ENCODE measurements at regions not wholly inside any gene's neighbourhood (a gene's known extent, or its start where the extent isn't known, plus 50 kb on each side); places are given as distances from the start of the nearest gene placed in this dataset.

DNA sequence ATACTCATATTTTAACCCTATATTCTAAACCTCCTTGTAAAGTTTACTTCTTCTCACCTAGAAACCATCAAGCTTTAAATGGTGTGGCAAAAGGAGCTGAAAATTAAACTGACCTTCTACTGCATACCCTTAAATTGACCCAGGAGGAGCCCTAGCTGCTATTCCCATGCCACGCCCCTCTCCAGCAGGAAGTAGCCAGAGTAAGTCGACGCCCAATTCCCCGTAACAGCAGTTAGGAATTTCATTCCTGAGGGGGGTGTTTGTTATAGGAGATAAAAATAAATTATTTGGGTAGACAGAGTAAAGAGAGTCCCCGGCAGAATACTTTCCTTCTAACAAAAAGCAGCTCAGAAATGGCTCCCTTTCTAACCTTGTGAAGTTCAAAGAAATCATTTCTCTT is 111.8 kb upstream of the FAM174A start:
- Histone ChIP-seq H3K36me3 (ENCODE audit: control insufficient read depth in 1 of 2, insufficient read depth in 2 of 2, low read length in 2 of 2) (no peaks in the 10 kb centered on the region), H2AFZ (ENCODE audit: low read depth, low read length, poor library complexity, severe bottlenecking) (no peak overlapping the region), H3K4me2 (ENCODE audit: low read length) (peak overlapping the region; percentile 41), H3K9me2 (ENCODE audit: insufficient read depth) (no peaks in the 10 kb centered on the region), H3K27ac (ENCODE audit: low read depth, low read length) (no peak overlapping the region), H4K20me1 (ENCODE audit: insufficient read depth) (no peaks in the 10 kb centered on the region), H3K79me2 (ENCODE audit: insufficient read depth, low read length) (no peaks in the 10 kb centered on the region), H3K4me1 (ENCODE audit: control insufficient read depth in 1 of 2, insufficient read depth in 2 of 2, low read length in 2 of 2) (peaks cover 6 to 11% of the 10 kb centered on the region in 2 experiments; a peak in 3 of 4 replicates), H3K9ac (ENCODE audit: low read length) (no peak overlapping the region), H3K27me3 (ENCODE audit: insufficient read depth, low read length) (no peaks in the 10 kb centered on the region), H3K9me3 (ENCODE audit: control insufficient read depth in 1 of 2, insufficient read depth in 1 of 2, low read depth in 1 of 2, low read length in 2 of 2) (no peaks in the 10 kb centered on the region), H3K4me3 (replicated peaks in 1 of 2; ENCODE audit: low read depth in 1 of 2, low read length in 2 of 2) (no peak overlapping the region)
- ChIA-PET POLR2A (no interaction called here), RAD21 (ENCODE audit: low non-redundant PET in 1 of 2, low total read pairs in 2 of 2, uncharacterized antibody in 2 of 2, unreplicated experiment in 2 of 2) (no interaction called here), CTCF (interaction anchor here (1.5 kb wide), 1 partner anchor 17 kb away, joined by 4 read pairs; no protein-coding TSS in a partner anchor)
- no peak for DNase-seq (ENCODE audit: low read depth, low spot score)
- TF ChIP-seq, protein P1, sequence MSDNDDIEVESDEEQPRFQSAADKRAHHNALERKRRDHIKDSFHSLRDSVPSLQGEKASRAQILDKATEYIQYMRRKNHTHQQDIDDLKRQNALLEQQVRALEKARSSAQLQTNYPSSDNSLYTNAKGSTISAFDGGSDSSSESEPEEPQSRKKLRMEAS (IDR thresholded peaks at IDR 0.05): no peak
- TF ChIP-seq, protein P2, sequence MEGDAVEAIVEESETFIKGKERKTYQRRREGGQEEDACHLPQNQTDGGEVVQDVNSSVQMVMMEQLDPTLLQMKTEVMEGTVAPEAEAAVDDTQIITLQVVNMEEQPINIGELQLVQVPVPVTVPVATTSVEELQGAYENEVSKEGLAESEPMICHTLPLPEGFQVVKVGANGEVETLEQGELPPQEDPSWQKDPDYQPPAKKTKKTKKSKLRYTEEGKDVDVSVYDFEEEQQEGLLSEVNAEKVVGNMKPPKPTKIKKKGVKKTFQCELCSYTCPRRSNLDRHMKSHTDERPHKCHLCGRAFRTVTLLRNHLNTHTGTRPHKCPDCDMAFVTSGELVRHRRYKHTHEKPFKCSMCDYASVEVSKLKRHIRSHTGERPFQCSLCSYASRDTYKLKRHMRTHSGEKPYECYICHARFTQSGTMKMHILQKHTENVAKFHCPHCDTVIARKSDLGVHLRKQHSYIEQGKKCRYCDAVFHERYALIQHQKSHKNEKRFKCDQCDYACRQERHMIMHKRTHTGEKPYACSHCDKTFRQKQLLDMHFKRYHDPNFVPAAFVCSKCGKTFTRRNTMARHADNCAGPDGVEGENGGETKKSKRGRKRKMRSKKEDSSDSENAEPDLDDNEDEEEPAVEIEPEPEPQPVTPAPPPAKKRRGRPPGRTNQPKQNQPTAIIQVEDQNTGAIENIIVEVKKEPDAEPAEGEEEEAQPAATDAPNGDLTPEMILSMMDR (IDR thresholded peaks at IDR 0.05 in 2 of 3, conservative IDR thresholded peaks at IDR 0.05 in 1 of 3; ENCODE audit: borderline replicate concordance in 1 of 3, insufficient read depth in 1 of 3, low read depth in 2 of 3, low read length in 2 of 3): no peak
- TF ChIP-seq EZH2 (IDR thresholded peaks at IDR 0.05) (no peak), POLR2A (IDR thresholded peaks at IDR 0.05; ENCODE audit: borderline replicate concordance, extremely low read depth, insufficient read depth, insufficient read length) (no peak), SRF (IDR thresholded peaks at IDR 0.05; ENCODE audit: low read depth) (no peak), ELF1 (IDR thresholded peaks at IDR 0.05; ENCODE audit: borderline replicate concordance, low read depth) (no peak), TCF7L2 (IDR thresholded peaks at IDR 0.05; ENCODE audit: borderline replicate concordance, extremely low read depth, insufficient read depth, insufficient read length) (no peak), SIN3A (IDR thresholded peaks at IDR 0.05; ENCODE audit: low read depth) (no peak), EGR1 (IDR thresholded peaks at IDR 0.05; ENCODE audit: low read depth) (no peak), FOSL1 (IDR thresholded peaks at IDR 0.05; ENCODE audit: low read depth) (no peak)
- TF ChIP-seq, protein P3, sequence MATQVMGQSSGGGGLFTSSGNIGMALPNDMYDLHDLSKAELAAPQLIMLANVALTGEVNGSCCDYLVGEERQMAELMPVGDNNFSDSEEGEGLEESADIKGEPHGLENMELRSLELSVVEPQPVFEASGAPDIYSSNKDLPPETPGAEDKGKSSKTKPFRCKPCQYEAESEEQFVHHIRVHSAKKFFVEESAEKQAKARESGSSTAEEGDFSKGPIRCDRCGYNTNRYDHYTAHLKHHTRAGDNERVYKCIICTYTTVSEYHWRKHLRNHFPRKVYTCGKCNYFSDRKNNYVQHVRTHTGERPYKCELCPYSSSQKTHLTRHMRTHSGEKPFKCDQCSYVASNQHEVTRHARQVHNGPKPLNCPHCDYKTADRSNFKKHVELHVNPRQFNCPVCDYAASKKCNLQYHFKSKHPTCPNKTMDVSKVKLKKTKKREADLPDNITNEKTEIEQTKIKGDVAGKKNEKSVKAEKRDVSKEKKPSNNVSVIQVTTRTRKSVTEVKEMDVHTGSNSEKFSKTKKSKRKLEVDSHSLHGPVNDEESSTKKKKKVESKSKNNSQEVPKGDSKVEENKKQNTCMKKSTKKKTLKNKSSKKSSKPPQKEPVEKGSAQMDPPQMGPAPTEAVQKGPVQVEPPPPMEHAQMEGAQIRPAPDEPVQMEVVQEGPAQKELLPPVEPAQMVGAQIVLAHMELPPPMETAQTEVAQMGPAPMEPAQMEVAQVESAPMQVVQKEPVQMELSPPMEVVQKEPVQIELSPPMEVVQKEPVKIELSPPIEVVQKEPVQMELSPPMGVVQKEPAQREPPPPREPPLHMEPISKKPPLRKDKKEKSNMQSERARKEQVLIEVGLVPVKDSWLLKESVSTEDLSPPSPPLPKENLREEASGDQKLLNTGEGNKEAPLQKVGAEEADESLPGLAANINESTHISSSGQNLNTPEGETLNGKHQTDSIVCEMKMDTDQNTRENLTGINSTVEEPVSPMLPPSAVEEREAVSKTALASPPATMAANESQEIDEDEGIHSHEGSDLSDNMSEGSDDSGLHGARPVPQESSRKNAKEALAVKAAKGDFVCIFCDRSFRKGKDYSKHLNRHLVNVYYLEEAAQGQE (IDR thresholded peaks at IDR 0.05; ENCODE audit: low read depth): no peak
- TF ChIP-seq, protein P4, sequence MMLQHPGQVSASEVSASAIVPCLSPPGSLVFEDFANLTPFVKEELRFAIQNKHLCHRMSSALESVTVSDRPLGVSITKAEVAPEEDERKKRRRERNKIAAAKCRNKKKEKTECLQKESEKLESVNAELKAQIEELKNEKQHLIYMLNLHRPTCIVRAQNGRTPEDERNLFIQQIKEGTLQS (IDR thresholded peaks at IDR 0.05): no peak
- intact Hi-C loops (cut with micrococcal nuclease): no loop called here
- BruUV-seq (replicated peaks): no TSS peak
- peak; percentile 58; the same call in 1 of the 2 replicates for ATAC-seq
